Gastroesophageal sphincter (tissue), 2 donors: ENCODE measurements at regions not wholly inside any gene's neighbourhood (a gene's known extent, or its start where the extent isn't known, plus 50 kb on each side); places are given as distances from the start of the nearest gene placed in this dataset.

ENCODE experiments used
- POLR2A ChIP-seq, 2 donors: fragments of 450-650 bp; IDR thresholded peaks; one replicate each; pipeline ENCODE4 v1.6.1; 2017; ENCODE audit warnings: antibody characterized with exemption in 2 of 2, mild to moderate bottlenecking in 2 of 2, moderate library complexity in 1 of 2
- POLR2AphosphoS5 ChIP-seq: sonication (generic); formaldehyde crosslinking; IDR thresholded peaks from one replicate; pipeline ENCODE4 v1.6.1; 2017; ENCODE audit warnings: antibody characterized with exemption

DNA sequence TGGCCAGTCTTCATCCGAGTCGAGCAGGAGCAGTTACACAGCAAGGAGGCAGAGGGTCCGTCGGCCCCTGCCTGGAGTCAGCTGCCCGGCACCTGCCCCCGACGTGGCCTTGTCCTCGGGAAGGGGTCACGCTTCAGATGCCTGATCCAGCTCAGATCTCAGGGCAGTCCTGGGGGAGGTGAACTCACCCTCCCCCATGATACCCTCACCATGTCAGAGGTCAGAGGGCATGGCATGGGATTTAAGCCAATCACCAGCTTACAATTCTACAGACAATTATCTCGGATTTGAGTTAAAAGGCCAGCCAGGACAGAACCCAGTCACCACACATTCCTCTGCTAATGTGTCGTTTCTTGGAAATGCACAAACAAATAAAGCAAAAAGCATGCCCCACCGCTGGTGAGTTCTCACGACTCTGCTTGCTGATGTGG lies 211.3 kb downstream of the FOXL1 start:
- TF ChIP-seq POLR2AphosphoS5, result no peak
- no peak for TF ChIP-seq POLR2A (IDR thresholded peaks at IDR 0.05)
